GM18870 (cell line): ENCODE measurements at regions not wholly inside any gene's neighbourhood (a gene's known extent, or its start where the extent isn't known, plus 50 kb on each side); places are given as distances from the start of the nearest gene placed in this dataset.

Experiments
- ATAC-seq: cut with Tn5 transposase; IDR thresholded peaks from one replicate; pipeline ENCODE4 v1.9.1; 2021; ENCODE audit warnings: moderate library complexity; ENCODE audit not compliant: unreplicated experiment

- no peak for ATAC-seq
Measured at GRCh38 chr3:154976072-154976983, 103.8 kb upstream of the MME start.

- ATAC-seq, result no peak
Measured at GRCh38 chr3:154973851-154974250, 106.3 kb upstream of the MME start.

- ATAC-seq, result no peak
Measured at GRCh38 chr3:154972951-154973350, 107.2 kb upstream of the MME start.

DNA sequence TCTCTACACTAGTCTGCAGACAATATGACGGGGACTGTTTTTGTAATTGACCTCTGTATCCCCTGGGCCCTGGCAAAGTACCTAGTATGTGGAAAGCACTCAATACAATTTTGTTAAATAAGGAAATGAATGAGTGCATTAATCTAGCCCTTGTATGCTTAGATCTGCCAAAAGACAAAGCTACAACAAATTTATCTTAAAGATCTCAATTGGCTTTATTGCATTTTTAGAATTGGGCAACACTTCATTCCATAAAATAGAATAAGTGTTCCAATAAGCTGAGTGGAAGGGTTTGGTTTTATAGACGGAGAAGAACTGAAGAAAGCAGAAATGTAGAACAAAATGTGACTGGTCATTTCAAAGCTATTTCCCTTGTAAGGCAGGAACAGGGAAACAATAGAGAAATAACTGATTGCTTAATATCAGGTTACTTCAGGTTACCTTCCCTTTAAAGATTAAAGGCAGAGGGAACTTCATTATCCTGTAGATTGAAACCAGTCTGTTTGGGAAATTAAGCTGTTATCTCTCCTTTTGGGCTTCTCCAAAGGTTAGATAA lies 108.3 kb upstream of the MME start:
- ATAC-seq, result no peak

DNA sequence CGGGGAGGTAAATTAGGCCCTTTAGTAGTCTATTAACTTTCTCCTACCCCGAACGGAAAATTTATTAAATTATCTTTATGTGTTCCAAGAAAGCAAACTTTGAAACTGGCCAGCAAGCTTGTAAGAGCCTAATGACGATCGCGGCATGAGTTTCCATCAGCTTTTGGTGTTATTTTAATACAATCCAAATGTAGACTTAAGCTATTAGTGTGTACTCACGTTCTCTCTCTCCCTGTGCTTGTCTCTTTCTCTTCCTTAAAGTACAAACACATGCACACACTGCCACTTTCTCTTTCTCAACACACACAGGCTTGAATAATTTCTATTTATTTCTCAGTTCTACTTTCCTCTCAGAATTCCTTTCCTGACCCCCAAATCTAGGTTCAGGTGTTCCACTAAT lies 108.8 kb upstream of the MME start:
- ATAC-seq, result no peak

GRCh38 chr3:154970797-154971196 lies 109.3 kb upstream of the MME start:
- ATAC-seq, result no peak

DNA sequence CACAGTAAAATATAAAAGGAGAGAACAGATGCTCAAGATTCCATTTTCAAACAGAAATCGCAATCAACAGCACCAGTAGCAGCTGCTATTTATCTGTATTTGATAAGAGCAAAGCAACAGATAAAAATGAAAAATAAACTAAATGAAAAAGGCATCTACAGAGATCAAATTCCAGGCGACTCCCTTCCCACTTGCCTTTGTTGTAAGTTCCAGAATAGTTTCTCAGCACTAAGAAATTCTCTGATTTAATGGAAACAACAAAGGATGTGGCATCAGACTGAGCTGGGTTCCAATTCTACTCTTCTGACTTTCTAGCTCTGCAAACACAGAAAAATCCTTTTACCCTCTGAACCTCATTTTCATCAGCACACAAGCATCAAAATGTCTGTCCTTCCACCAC lies 110.8 kb upstream of the MME start:
- ATAC-seq, result no peak

DNA sequence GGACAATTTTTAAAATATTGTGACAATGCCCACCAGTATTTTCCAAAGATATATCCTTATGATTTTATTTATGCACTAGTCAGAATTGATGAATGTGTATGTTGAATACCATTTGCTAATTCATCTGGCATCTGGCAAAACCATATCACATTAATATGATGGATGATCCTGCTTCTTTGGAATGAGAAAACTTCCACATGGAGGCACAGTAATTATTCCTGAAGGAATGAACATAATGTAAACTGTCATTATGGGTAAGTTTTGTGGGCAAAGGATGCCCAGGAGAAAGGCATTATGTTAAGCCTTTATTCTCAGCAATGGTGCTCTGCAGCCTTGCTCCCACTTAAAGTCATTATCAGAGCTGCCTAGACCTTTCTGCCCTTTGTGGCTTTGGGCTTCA lies 113.0 kb upstream of the MME start:
- ATAC-seq, result no peak

DNA sequence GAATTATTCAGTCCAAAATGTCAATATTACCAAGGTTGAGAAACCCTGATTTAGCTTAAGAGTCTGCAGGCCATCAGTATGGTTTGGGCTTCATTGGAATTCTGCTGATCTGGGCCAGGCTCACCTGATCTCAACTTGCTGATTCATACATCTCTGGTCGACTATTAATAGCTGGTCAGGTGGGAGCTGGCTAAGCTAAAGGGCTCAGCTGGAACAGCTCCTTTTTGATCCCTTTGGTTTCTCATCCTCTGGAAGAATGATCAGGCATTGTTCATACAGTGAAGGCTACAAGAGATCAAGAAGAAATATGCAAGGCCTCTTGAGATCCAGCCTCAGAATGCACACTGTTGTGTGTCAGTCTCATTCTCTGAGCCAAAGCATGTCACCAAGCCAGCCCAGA lies 123.3 kb upstream of the MME start:
- ATAC-seq, result no peak

DNA sequence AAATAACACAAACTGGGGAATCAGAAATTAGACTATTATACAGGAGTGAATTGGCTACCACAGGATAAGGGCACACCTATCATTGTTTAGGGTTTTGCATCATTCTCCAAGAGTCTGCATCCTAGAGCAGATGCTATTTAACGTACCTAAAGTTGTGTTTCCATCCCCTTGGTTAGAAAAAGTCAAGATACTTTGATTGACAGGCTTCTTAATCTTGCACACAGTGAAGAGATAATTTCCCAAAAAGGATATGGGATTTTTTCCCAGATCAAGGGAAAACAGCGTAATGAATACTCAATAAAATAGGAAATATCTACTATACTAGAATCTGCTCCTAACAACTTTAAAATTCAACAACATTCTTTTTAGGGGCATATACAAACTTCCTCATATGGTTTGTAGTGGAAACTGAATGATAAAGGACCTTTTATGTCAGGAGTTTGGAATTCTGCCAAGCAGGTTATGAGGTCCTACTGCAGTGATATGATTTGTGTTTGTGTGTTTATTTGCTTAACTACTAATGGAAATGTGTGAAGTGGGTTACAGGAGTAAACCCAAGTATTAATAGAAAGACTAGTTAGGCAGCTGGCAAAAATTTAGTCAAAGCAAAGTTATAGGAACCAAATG lies 124.1 kb upstream of the MME start:
- no peak for ATAC-seq

- no peak for ATAC-seq
Measured at GRCh38 chr3:154954757-154955156, 125.4 kb upstream of the MME start.

DNA sequence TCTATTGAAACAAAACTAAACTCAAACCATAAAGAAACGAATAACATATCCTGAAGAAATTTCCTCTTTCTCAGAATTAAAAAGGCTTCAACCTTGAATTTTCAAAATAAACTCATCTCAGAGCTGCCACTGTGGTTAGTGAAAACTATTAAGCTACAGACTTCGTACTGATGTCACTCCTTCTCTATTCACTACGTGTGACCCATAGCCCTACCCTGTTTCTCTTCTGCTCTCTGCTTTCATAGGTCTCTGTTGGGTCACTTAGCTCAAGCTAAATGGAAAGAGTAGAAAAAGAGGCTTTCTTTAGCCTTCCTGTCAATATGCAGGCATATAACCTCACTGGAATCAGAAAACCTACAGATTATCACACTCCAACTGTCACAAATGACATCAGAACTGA lies 126.6 kb upstream of the MME start:
- ATAC-seq, result no peak

DNA sequence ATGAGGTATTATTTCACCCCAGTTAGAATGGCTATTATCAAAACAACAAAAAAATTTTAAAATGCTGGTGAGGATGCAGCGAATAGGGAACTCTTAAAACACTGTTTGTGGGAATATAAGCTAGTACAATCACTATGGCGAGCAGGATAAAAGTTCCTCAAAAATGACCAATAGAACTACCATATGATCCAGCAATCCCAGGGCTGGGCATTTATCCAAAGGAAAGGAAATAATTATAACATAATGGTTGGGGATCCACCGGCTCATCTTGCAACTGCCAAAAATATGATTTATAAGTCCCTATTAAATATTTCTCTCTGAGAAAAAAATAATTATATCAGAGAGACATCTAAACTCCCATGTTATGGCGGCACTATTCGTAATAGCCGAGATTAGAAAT lies 127.6 kb upstream of the MME start:
- ATAC-seq, result no peak

GRCh38 chr3:154943981-154944380 lies 136.1 kb upstream of the MME start:
- no peak for ATAC-seq

GRCh38 chr3:154942827-154943226 lies 137.3 kb upstream of the MME start:
- no peak for ATAC-seq

DNA sequence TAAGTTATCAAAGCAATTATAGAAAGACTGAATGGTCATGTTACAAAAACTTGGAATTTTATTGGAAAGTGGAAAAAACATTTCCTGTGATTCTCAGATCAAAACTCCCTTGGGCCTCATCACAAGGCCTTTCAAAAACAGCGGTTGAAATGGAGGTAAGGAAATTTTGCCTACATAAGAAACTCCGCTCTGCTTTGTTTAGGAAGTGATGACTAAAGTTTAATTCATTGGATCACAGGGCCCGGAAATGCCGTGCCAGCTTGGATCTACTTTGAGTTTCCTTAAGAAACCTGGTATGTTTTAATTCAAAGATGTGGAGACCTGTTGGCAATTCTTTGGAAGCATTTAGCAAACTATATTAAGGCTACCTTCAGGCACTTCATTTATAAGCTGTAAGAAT lies 143.9 kb upstream of the MME start:
- no peak for ATAC-seq

DNA sequence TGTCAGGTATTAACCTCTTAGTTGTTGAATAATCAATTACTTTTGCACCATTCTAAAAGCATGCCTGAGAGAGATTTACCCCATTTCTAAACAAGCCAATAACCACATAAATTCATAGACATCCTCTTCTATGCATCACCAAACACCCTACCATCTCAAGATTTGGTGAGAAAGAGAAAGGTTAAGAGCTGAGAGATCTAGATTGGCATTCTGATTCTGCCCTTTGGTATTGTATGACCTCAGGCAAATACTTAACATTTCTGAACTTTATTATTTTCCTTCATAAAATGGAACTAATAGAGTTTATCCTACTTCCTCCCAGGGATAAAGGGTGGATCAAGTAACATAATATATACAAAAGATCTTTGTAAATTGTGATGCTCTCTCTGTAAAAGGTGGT lies 146.5 kb upstream of the MME start:
- no peak for ATAC-seq

DNA sequence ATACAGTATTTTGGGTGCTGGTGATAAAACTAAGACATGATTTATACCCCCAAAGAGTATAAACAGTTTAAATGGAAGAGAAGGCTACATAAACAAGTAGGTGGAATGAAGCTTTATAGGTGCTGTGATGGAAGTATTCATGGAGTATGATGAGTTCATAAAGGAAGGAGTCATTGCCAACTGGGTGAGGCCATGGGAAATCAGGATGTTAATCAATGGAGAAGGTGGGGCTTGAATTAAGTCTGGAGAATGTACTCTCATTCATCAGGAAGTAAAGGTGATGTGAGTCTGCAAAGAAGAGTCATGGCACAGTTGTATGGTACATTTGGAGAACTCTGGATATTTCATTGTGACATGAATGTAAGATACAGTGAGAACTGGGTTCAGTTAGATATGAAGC lies 147.5 kb upstream of the MME start:
- ATAC-seq, result no peak

DNA sequence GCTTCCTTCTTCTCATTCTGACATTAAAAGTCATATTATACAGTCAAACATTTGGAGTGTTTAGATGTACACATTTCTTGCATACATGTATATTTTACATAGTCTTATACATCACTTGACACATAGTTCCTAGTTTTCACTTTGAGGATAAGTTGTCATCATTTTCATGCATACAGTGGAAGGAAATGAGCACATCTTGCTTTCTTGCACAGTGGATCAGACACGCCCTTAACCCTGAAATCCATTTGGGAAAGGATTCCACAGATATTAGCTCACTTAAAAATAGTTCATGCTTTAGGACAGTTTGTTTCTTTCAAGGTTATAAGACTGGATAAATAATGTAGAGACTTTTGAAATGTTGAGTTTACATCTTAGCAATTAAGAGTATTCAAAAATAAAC lies 148.6 kb upstream of the MME start:
- no peak for ATAC-seq

DNA sequence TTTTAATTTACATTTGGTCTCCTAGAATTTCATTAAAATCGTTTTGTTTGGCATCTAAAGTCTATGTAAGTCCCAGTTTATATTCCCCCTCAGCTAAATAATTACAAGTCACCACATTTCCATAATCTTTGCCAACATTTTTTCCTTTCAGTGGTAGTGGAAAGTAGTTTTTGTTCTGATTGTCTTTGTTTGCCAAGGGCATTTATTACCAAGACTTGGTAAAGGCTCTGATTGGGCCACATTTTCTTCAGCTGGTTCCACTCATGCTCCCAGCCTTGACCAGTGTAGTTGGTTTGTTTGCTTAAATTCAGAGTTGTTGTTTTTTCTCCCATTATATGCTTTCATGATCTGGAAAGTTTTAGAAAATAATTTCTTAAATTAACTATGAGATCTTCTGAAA lies 153.4 kb upstream of the MME start:
- ATAC-seq, result no peak

- no peak for ATAC-seq
Measured at GRCh38 chr3:154921351-154921750, 158.8 kb upstream of the MME start.

DNA sequence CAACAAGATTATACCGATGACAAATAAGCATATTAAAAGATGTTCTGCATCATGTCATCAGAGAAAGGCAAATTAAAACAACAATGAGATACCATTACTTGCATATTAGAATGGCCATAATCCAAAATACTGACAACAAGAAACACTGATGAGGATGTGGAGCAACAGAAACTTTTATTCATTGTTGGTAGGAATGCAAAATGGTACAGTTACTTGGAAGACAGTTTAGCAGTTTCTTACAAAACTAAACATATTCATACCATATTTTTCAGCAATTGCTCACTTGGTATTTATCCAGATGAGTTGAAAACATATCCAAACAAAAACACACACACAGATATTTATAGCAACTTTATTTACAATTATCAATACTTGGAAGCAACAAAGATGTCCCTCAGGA lies 160.9 kb upstream of the MME start:
- no peak for ATAC-seq
